Thoracic aorta (tissue), 2 donors: ENCODE measurements at regions not wholly inside any gene's neighbourhood (a gene's known extent, or its start where the extent isn't known, plus 50 kb on each side); places are given as distances from the start of the nearest gene placed in this dataset.

Source experiments
- ATAC-seq: fragments of 150-250 bp; one replicate; pipeline ENCODE4 v1.8.0; 2017; ENCODE audit warnings: low read depth; ENCODE audit not compliant: insufficient number of reproducible peaks, low FRiP score
- DNase-seq: peaks from one replicate; pipeline ENCODE4 v3.0.0-alpha.2; 2020; ENCODE audit warnings: low spot score
- H3K27ac ChIP-seq, 2 donors: fragments of 200-600 bp; sonication (generic); 1 replicate in 1 of 2; 2 replicates in 1 of 2; pipeline ENCODE4 v1.5.1; 2016; ENCODE audit warnings: mild to moderate bottlenecking in 2 of 2, moderate library complexity in 2 of 2
- H3K27me3 ChIP-seq: fragments of 200-600 bp; sonication (generic); replicated peaks from 2 replicates; pipeline ENCODE4 v1.6.0; 2016; ENCODE audit warnings: mild to moderate bottlenecking; ENCODE audit not compliant: insufficient read depth
- H3K36me3 ChIP-seq: fragments of 200-600 bp; sonication (generic); one replicate; pipeline ENCODE4 v1.5.1; 2016
- H3K4me1 ChIP-seq, 2 donors: fragments of 200-600 bp; sonication (generic); 1 replicate in 1 of 2; 2 replicates in 1 of 2; pipeline versions ENCODE4 v1.5.1 to v1.6.0; 2016; ENCODE audit warnings: low read depth in 2 of 2, mild to moderate bottlenecking in 1 of 2; ENCODE audit not compliant: control insufficient read depth in 1 of 2
- H3K4me3 ChIP-seq: fragments of 200-600 bp; sonication (generic); 2 replicates; pipeline ENCODE4 v1.5.1; 2016; ENCODE audit warnings: mild to moderate bottlenecking
- H3K9me3 ChIP-seq: fragments of 200-600 bp; sonication (generic); 2 replicates; pipeline ENCODE4 v1.5.1; 2016
- TF ChIP-seq, protein P1 (sequence below): fragments of 200-600 bp; sonication (generic); IDR thresholded peaks from one replicate; pipeline ENCODE4 v1.5.1; 2019; ENCODE audit warnings: antibody characterized with exemption

DNA sequence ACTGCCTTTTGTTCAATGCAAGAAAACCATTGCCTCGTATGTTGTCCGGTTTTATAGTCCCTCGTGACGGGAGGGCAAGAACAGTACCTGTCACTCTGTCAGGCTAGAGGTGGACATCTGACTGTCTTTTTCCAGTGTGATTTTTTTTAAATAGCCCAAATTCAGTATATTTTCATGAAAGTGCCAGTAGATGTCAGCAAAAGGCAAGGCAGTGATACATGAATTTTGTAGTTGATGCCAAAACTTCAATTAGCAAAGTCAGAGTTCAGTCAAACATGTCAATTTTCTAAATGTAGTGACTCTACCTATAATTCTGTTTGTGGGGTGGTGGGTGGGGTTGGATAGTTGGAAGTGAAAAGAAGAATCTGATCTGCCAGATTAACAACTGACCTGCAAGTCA is 296.0 kb upstream of the MC4R start:
- no peak for ATAC-seq
- no peaks in the 10 kb centered on the region for H3K36me3 ChIP-seq
- no peak overlapping the region for H3K4me3 ChIP-seq
- TF ChIP-seq, protein P1, sequence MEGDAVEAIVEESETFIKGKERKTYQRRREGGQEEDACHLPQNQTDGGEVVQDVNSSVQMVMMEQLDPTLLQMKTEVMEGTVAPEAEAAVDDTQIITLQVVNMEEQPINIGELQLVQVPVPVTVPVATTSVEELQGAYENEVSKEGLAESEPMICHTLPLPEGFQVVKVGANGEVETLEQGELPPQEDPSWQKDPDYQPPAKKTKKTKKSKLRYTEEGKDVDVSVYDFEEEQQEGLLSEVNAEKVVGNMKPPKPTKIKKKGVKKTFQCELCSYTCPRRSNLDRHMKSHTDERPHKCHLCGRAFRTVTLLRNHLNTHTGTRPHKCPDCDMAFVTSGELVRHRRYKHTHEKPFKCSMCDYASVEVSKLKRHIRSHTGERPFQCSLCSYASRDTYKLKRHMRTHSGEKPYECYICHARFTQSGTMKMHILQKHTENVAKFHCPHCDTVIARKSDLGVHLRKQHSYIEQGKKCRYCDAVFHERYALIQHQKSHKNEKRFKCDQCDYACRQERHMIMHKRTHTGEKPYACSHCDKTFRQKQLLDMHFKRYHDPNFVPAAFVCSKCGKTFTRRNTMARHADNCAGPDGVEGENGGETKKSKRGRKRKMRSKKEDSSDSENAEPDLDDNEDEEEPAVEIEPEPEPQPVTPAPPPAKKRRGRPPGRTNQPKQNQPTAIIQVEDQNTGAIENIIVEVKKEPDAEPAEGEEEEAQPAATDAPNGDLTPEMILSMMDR = no peak
- no peak overlapping the region for H3K27ac ChIP-seq
- no peak for DNase-seq
- H3K4me1 ChIP-seq = no peaks in the 10 kb centered on the region
- no peaks in the 10 kb centered on the region for H3K27me3 ChIP-seq
- no peaks in the 10 kb centered on the region for H3K9me3 ChIP-seq

DNA sequence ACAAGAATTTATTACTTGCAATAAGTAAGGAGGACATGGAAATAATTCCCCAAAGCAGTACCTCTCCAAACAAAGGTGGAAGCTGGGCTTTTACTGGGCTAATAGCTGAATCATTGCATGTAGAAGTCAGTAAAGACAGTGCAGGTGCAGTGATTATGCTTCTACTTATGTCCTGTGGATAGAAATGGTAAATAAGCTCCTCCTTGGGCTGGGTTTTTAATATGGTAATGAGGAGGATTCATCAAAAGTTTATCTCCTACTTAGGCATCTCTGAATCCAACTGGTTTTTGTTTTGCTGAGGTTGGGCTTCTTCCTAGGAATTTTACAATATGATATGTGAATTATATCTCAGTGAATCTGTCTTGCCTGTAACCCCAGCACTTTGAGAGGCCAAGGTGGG is 297.4 kb upstream of the MC4R start:
- H3K36me3 ChIP-seq = no peaks in the 10 kb centered on the region
- H3K4me3 ChIP-seq = no peak overlapping the region
- TF ChIP-seq, protein P1 = no peak
- H3K4me1 ChIP-seq = no peaks in the 10 kb centered on the region
- H3K9me3 ChIP-seq = no peaks in the 10 kb centered on the region
- ATAC-seq (no peak), DNase-seq (no peak)
- H3K27me3 ChIP-seq = no peaks in the 10 kb centered on the region
- H3K27ac ChIP-seq = no peak overlapping the region

- ATAC-seq (no peak), DNase-seq (no peak)
- Histone ChIP-seq H3K4me3 (no peak overlapping the region), H3K36me3 (no peaks in the 10 kb centered on the region), H3K27me3 (no peaks in the 10 kb centered on the region), H3K27ac (no peak overlapping the region), H3K4me1 (no peaks in the 10 kb centered on the region), H3K9me3 (no peaks in the 10 kb centered on the region)
- TF ChIP-seq, protein P1 = no peak
Measured at GRCh38 chr18:60671021-60671420, 298.4 kb upstream of the MC4R start.

GRCh38 chr18:60675126-60675525 is 302.6 kb upstream of the MC4R start:
- ATAC-seq (no peak), DNase-seq (no peak)
- Histone ChIP-seq H3K4me3 (no peak overlapping the region), H3K9me3 (no peaks in the 10 kb centered on the region), H3K27ac (no peak overlapping the region), H3K27me3 (no peaks in the 10 kb centered on the region), H3K36me3 (no peaks in the 10 kb centered on the region), H3K4me1 (no peaks in the 10 kb centered on the region)
- TF ChIP-seq, protein P1 = no peak

DNA sequence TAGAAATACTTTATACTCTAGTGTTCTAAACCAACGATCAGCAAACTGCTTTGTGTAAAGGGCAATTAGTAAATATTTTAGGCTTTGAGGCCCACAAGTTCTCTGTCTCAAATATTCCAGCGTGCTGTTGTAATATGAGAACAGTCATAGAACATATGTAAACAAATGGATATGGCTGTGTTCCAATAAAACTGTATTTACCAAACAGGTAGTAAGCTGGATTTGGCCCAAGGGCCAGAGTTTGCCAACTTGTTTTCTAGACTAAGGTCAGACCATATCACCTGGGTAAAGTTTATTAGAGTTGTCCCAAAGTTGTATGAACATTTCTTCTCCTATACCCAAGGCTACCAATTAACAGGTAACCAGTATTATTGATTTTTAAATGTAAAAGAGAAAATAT is 303.2 kb upstream of the MC4R start:
- DNase-seq (no peak), ATAC-seq (no peak)
- Histone ChIP-seq H3K9me3 (no peaks in the 10 kb centered on the region), H3K36me3 (no peaks in the 10 kb centered on the region), H3K27ac (no peak overlapping the region), H3K4me3 (no peak overlapping the region), H3K27me3 (no peaks in the 10 kb centered on the region), H3K4me1 (no peaks in the 10 kb centered on the region)
- TF ChIP-seq, protein P1 = no peak
